GM19023 (cell line): ENCODE measurements at regions not wholly inside any gene's neighbourhood (a gene's known extent, or its start where the extent isn't known, plus 50 kb on each side); places are given as distances from the start of the nearest gene placed in this dataset.
"Not testable (repeated sequence)": the region's sequence is repeated elsewhere in the genome, so short reads cannot be mapped to it uniquely, and the experiment has no call there.

Source experiments
- ATAC-seq: cut with Tn5 transposase; IDR thresholded peaks from one replicate; pipeline ENCODE4 v1.9.1; 2021; ENCODE audit warnings: mild to moderate bottlenecking, moderate library complexity; ENCODE audit not compliant: unreplicated experiment

- ATAC-seq = no peak
Observed at GRCh38 chr6:152811785-152812184, 61.2 kb downstream of the VIP start.

GRCh38 chr6:152815230-152815872 lies 64.8 kb downstream of the VIP start:
- no peak for ATAC-seq

- no peak for ATAC-seq
Observed at GRCh38 chr6:152816055-152816454, 65.5 kb downstream of the VIP start.

- no peak for ATAC-seq
Observed at GRCh38 chr6:152821525-152821924, 70.9 kb downstream of the VIP start.

GRCh38 chr6:152824666-152825065 lies 74.1 kb downstream of the VIP start:
- no peak for ATAC-seq

- no peak for ATAC-seq
Observed at GRCh38 chr6:152828431-152828830, 77.8 kb downstream of the VIP start.

GRCh38 chr6:152834366-152834765 lies 83.8 kb downstream of the VIP start:
- ATAC-seq = not testable (repeated sequence)

- no peak for ATAC-seq
Observed at GRCh38 chr6:152836523-152836922, 85.9 kb downstream of the VIP start.

- ATAC-seq = no peak
Observed at GRCh38 chr6:152845421-152845820, 94.8 kb downstream of the VIP start.

- no peak for ATAC-seq
Observed at GRCh38 chr6:152846825-152847224, 96.2 kb downstream of the VIP start.

GRCh38 chr6:152848919-152849318 lies 98.3 kb downstream of the VIP start:
- ATAC-seq = no peak

- no peak for ATAC-seq
Observed at GRCh38 chr6:152854086-152854795, 103.6 kb downstream of the VIP start.

- ATAC-seq = no peak
Observed at GRCh38 chr6:152858141-152858540, 107.5 kb downstream of the VIP start.

GRCh38 chr6:152859225-152859624 lies 108.6 kb downstream of the VIP start:
- no peak for ATAC-seq

GRCh38 chr6:152863618-152864326 lies 113.2 kb downstream of the VIP start:
- ATAC-seq = peak; percentile 98

GRCh38 chr6:152874267-152874666 lies 108.6 kb downstream of the FBXO5 start:
- no peak for ATAC-seq

GRCh38 chr6:152874846-152875568 lies 107.8 kb downstream of the FBXO5 start:
- ATAC-seq = no peak

- no peak for ATAC-seq
Observed at GRCh38 chr6:152879681-152880080, 103.2 kb downstream of the FBXO5 start.

- no peak for ATAC-seq
Observed at GRCh38 chr6:152893187-152893586, 89.7 kb downstream of the FBXO5 start.

GRCh38 chr6:152896923-152897322 lies 85.9 kb downstream of the FBXO5 start:
- ATAC-seq = no peak

- peak; percentile 99 for ATAC-seq
Observed at GRCh38 chr6:152897807-152898399, 84.9 kb downstream of the FBXO5 start.
